ENCODE measurements at regions not wholly inside any gene's neighbourhood (a gene's known extent, or its start where the extent isn't known, plus 50 kb on each side); places are given as distances from the start of the nearest gene placed in this dataset.

GRCh38 chr2:103327386-103327785, 565.6 kb downstream of the TMEM182 start:
- WGBS = 84% methylated on average over 2 of the region's 2 CpGs
- no peak overlapping the region for H3K4me3 ChIP-seq (ENCODE audit: low read depth in 1 of 3, low read length in 3 of 3)
- H3K4me1 ChIP-seq (ENCODE audit: control insufficient read depth in 4 of 4, insufficient read depth in 4 of 4, low read length in 3 of 4) = no peaks in the 10 kb centered on the region
- no peaks in the 10 kb centered on the region for H3K27me3 ChIP-seq (ENCODE audit: control insufficient read depth in 4 of 4, insufficient read depth in 4 of 4, low read length in 3 of 4)
- no peaks in the 10 kb centered on the region for H3K9me3 ChIP-seq (ENCODE audit: control insufficient read depth in 4 of 4, low read length in 3 of 4)
- H3K27ac ChIP-seq (ENCODE audit: low read depth in 1 of 2, low read length in 2 of 2) = no peak overlapping the region
- H3K36me3 ChIP-seq (ENCODE audit: control insufficient read depth in 4 of 4, insufficient read depth in 3 of 4, low read depth in 1 of 4, low read length in 3 of 4) = no peaks in the 10 kb centered on the region
- H3K9ac ChIP-seq (ENCODE audit: low read depth in 1 of 2, low read length in 2 of 2) = no peak overlapping the region
- TF ChIP-seq GABPA (IDR thresholded peaks at IDR 0.05 in 1 of 2, conservative IDR thresholded peaks at IDR 0.05 in 1 of 2) (no peak), TAF1 (conservative IDR thresholded peaks at IDR 0.05) (no peak), HNF4G (IDR thresholded peaks at IDR 0.05) (no peak), REST (IDR thresholded peaks at IDR 0.05) (no peak), JUND (IDR thresholded peaks at IDR 0.05) (no peak)
- no peak for DNase-seq (ENCODE audit: low spot score)

- Histone ChIP-seq H3K9ac (ENCODE audit: low read depth in 1 of 2, low read length in 2 of 2) (no peak overlapping the region), H3K27ac (ENCODE audit: low read depth in 1 of 2, low read length in 2 of 2) (no peak overlapping the region), H3K27me3 (ENCODE audit: control insufficient read depth in 4 of 4, insufficient read depth in 4 of 4, low read length in 3 of 4) (no peaks in the 10 kb centered on the region), H3K4me1 (ENCODE audit: control insufficient read depth in 4 of 4, insufficient read depth in 4 of 4, low read length in 3 of 4) (no peaks in the 10 kb centered on the region), H3K4me3 (ENCODE audit: low read depth in 1 of 3, low read length in 3 of 3) (no peak overlapping the region), H3K9me3 (ENCODE audit: control insufficient read depth in 4 of 4, low read length in 3 of 4) (no peaks in the 10 kb centered on the region), H3K36me3 (ENCODE audit: control insufficient read depth in 4 of 4, insufficient read depth in 3 of 4, low read depth in 1 of 4, low read length in 3 of 4) (no peaks in the 10 kb centered on the region)
- 69% methylated on average over 2 of the region's 2 CpGs for WGBS
- TF ChIP-seq SP1 (IDR thresholded peaks at IDR 0.05) (no peak), FOXA2 (IDR thresholded peaks at IDR 0.05) (no peak), ZBTB33 (IDR thresholded peaks at IDR 0.05) (no peak), YY1 (IDR thresholded peaks at IDR 0.05) (no peak), MAX (IDR thresholded peaks at IDR 0.05) (no peak), NR2F2 (IDR thresholded peaks at IDR 0.05) (no peak), CTCF (IDR thresholded peaks at IDR 0.05; ENCODE audit: low read depth, low read length, missing input control) (no peak), GABPA (IDR thresholded peaks at IDR 0.05 in 1 of 2, conservative IDR thresholded peaks at IDR 0.05 in 1 of 2) (no peak), ATF3 (IDR thresholded peaks at IDR 0.05) (no peak), TAF1 (conservative IDR thresholded peaks at IDR 0.05) (no peak), HNF4A (conservative IDR thresholded peaks at IDR 0.05) (no peak), FOXA1 (IDR thresholded peaks at IDR 0.05) (no peak), REST (IDR thresholded peaks at IDR 0.05) (no peak), JUND (IDR thresholded peaks at IDR 0.05) (no peak), RAD21 (IDR thresholded peaks at IDR 0.05) (no peak), HNF4G (IDR thresholded peaks at IDR 0.05) (no peak), EGR1 (IDR thresholded peaks at IDR 0.05; ENCODE audit: low read depth in 2 of 2) (no peak), RXRA (IDR thresholded peaks at IDR 0.05) (no peak)
- no peak for DNase-seq (ENCODE audit: low spot score)
Measured at GRCh38 chr2:103327966-103328365, 566.1 kb downstream of the TMEM182 start.
